Eye (tissue), 1 donor: ENCODE measurements at regions not wholly inside any gene's neighbourhood (a gene's known extent, or its start where the extent isn't known, plus 50 kb on each side); places are given as distances from the start of the nearest gene placed in this dataset.
A peak's percentile ranks its signal among the peaks of the same experiment; 100 is the strongest.

ENCODE experiments used
- DNase-seq: peaks from one replicate; pipeline ENCODE4 v3.0.0-alpha.2; 2015

- no peak for DNase-seq
Observed at GRCh38 chr6:15796844-15797243, 134.0 kb upstream of the DTNBP1 start.

GRCh38 chr6:15796130-15796771 is 133.4 kb upstream of the DTNBP1 start:
- no peak for DNase-seq

DNA sequence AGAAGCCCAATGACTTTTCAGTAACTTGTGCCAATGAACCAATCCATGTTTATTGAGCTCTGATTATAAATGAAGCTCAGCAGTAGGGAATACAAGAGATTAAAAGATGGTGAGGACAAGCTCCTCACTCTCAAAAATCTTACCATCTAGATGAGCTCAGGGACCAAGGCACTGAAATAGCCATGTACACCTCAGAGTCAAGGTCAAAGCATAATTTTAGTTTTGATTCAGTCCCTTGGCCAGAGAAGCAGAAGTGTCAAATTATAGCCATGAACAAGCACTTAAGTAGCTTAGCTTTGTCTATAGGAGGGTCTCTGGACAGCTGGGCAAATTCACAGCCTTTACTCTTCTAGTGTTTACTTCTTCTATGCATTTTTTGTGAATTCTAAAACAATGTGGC is 131.0 kb upstream of the DTNBP1 start:
- DNase-seq = no peak

GRCh38 chr6:15793288-15793687 is 130.5 kb upstream of the DTNBP1 start:
- no peak for DNase-seq

- DNase-seq = no peak
Observed at GRCh38 chr6:15792842-15793241, 130.0 kb upstream of the DTNBP1 start.

GRCh38 chr6:15791448-15792181 is 128.8 kb upstream of the DTNBP1 start:
- DNase-seq = peak; percentile 18

GRCh38 chr6:15790116-15790515 is 127.3 kb upstream of the DTNBP1 start:
- no peak for DNase-seq

DNA sequence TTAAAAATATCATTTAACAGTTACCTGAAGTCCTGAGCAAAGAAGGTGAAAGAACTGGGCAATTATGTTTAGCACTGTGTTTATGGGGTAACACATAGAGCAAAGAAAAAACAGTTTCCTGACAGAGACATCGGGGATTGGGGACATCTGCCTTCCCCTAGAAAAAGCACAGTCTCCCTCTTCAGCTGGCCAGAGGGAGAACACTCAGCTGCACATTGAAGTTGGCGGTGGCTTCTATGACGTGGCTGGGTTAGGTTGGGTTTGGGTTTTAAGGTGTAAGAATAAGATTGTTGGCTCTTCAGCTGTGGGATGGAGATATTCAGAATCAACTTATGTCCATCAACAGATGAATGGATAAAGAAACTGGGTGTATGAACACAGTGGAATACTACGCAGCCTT is 124.0 kb upstream of the DTNBP1 start:
- DNase-seq = no peak

- no peak for DNase-seq
Observed at GRCh38 chr6:15783484-15783883, 120.7 kb upstream of the DTNBP1 start.

- DNase-seq = no peak
Observed at GRCh38 chr6:15781890-15782289, 119.1 kb upstream of the DTNBP1 start.

- DNase-seq = no peak
Observed at GRCh38 chr6:15781333-15781732, 118.5 kb upstream of the DTNBP1 start.

DNA sequence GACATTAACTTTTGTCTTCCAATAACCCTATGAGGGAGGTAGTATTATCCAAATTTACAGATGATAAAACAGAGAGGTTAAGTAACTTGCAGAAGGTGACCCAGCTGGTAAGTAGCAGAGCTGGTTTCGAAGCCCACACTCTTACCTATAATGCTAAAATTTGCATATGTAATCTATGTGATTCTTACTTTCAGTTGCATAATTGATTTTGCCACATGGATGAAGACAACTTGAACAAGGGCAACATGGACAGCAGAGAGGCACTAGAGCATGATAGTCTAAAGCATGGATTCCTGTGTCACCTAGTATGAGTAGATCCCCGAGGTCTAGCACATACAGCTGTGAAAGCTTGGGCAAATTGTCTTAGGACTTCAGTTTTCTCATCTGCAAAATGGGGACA is 117.6 kb upstream of the DTNBP1 start:
- DNase-seq = no peak

DNA sequence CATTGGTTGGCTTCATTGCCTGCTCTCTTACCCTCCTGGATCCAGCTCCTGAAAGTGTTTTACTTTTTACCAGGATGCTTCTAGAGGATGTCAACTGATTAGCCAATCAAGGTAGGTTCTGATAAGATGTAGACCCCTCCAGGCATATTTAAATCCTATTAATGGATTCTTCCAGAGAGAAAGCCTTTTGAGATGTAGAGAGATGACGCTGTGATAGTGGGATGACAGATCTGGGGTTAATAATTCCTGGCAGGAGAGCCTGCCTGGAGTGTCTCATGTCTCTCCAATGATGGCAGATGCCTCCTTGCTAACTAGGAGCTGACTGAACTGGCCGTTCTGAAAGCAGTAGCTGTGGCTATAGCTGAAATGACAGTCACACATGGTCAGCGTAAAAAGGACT is 116.9 kb upstream of the DTNBP1 start:
- no peak for DNase-seq

GRCh38 chr6:15776458-15776980 is 113.7 kb upstream of the DTNBP1 start:
- DNase-seq = no peak

GRCh38 chr6:15775741-15776140 is 112.9 kb upstream of the DTNBP1 start:
- DNase-seq = no peak

DNA sequence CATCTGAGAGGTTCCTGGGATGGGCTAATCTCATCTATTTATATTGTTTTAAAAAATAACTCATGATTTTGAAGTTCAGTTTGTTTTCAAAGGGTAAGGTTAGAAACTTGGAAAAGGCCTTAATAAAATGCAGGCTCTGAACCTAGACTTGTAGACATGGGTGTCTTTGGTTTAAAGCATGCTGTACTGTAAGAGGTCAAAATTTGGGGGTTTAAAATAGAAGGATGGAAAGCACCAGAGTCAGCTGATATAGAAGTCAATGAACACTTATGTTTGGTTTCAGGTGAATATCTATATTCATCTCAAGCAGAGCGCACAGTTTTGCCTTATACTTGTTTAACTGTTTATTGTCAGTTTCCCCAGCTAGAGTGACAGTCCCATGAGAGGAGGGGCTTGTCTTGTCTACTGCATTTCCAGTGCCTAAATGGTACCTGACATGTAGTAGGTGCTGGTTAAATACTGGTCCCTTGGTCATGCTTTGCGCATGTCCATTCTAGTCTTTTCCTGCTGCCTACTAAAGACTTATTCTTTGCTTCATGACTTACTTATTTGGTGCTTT is 112.3 kb upstream of the DTNBP1 start:
- DNase-seq = no peak

- no peak for DNase-seq
Observed at GRCh38 chr6:15773806-15774410, 111.1 kb upstream of the DTNBP1 start.

DNA sequence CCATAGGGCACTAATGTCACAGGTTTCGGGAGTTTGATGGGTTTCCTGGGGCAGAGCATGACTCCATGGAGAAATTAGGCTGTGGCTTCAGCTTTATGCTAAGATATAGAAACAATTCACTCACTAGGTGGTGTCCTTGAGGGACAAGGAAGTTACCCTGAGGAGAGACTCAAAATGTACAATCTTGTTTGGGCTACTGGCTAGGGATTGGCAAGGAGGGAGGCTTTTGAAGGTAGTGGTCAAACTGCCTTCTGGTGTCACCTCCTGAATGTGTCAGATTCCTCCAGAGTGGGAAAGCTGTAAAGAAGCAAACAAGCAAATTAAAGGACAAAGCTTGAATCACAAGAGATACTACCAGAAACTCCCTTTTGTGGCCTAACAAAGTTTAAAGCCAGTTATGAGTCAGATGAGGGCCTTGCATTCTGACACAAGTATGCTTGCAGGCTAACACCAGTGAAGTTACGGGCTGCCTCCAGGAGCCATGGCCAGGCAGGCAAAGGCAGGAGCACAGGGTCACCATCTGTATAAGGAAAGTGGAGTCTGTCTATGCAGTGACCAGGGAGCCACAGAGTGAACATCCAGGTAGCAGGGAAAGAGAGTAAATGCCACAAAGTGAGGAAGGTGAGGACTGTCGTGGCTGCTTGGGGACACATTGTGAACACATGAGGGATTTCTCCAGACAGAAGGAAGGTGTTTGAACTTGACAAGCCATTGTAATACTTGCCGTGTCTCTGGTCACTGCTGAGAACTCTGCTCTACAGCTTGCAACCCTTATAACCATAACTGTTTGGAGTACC is 107.7 kb upstream of the DTNBP1 start:
- DNase-seq = no peak

GRCh38 chr6:15769511-15770018 is 106.7 kb upstream of the DTNBP1 start:
- peak; percentile 4 for DNase-seq

DNA sequence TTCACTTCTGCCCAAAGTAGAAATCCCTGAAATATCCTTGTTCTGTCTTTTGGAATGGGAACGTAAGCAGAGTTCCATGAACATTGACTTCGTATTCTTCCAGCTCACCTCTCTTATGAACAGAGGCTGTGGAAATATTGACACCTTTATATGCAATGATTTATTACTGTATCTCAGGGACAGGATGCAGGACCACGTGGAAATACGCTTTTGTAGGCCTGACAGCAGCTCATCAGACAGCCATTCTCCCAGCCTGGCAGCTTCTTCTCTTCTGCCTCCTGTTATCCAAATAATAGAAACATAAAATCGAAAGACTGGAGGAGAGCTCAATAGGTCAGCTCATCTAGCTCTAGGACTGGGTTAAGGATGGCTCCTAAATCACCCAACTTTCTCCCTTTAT is 106.2 kb upstream of the DTNBP1 start:
- no peak for DNase-seq

- DNase-seq = peak; percentile 49
Observed at GRCh38 chr6:15763837-15764236, 101.0 kb upstream of the DTNBP1 start.

DNA sequence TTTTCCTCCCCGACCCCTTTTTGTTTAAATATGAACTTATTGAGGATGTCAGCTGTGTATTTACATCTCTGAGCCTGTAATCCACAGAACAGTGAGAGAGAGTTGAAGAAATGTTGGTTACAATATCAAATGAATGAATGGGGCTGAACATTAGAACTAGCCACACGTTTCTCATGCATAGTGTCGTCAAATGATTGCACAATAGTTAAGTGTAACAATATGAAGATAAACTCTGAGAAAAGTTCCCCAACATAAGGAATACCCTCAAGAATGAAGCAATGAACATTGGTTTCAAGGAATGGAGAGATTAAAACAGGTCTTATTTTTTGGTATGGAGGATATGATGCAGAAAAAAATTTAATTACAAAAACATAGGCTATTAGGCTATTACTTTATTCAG is 100.5 kb upstream of the DTNBP1 start:
- peak; percentile 4 for DNase-seq

DNA sequence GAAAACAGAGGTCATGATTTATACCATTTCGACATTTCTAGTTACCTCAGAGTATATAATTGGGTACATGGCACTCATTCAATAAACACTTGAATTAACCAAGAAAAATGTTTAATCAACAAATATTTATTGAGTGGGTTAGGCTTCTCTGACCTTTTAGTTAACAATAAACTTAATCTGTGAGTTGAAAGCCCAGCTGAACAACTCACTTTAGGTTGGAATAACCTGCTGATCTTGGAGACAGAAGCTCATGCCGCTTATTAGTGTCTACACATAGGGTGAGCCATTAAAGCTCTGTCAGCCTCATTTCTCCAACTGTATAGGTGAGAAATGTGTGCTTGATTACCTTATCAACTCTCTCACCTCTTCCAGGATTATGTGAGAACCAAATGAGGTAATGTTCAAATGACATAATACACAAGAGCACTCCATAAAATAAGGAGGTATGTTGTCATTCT is 98.2 kb upstream of the DTNBP1 start:
- no peak for DNase-seq
